Endodermal cell (in vitro differentiated cells): ENCODE measurements at regions not wholly inside any gene's neighbourhood (a gene's known extent, or its start where the extent isn't known, plus 50 kb on each side); places are given as distances from the start of the nearest gene placed in this dataset.
A peak's percentile ranks its signal among the peaks of the same experiment; 100 is the strongest.

ENCODE experiments used
- DNase-seq: peaks from one replicate; pipeline ENCODE4 v3.0.0-alpha.2; 2017
- H3K27ac ChIP-seq: 2 replicates; pipeline ENCODE4 v1.5.1; 2013; ENCODE audit warnings: mild to moderate bottlenecking, low read depth, low read length, moderate library complexity
- H3K27me3 ChIP-seq: 2 replicates; pipeline ENCODE4 v1.6.1; 2013; ENCODE audit warnings: mild to moderate bottlenecking, low read length, moderate library complexity; ENCODE audit not compliant: insufficient read depth, control insufficient read depth, poor library complexity, severe bottlenecking
- H3K36me3 ChIP-seq: 2 replicates; pipeline ENCODE4 v1.7.0; 2013; ENCODE audit warnings: mild to moderate bottlenecking, low read length, moderate library complexity; ENCODE audit not compliant: control insufficient read depth, insufficient read depth
- H3K4me1 ChIP-seq: one replicate; pipeline ENCODE4 v1.7.0; 2013; ENCODE audit warnings: low read length; ENCODE audit not compliant: control insufficient read depth, insufficient read depth
- H3K4me3 ChIP-seq: 2 replicates; pipeline ENCODE4 v1.5.1; 2013; ENCODE audit warnings: mild to moderate bottlenecking, low read length, moderate library complexity
- H3K9ac ChIP-seq: 2 replicates; pipeline ENCODE4 v1.6.1; 2013; ENCODE audit warnings: mild to moderate bottlenecking, low read length, moderate library complexity; ENCODE audit not compliant: poor library complexity, severe bottlenecking; ENCODE audit errors: extremely low read depth
- H3K9me3 ChIP-seq: 2 replicates; pipeline ENCODE4 v1.6.1; 2013; ENCODE audit warnings: mild to moderate bottlenecking, low read length, moderate library complexity; ENCODE audit not compliant: control insufficient read depth
- H3K27ac Mint-ChIP-seq: 2 replicates; pipeline ENCODE4 v1.8.0; 2020; ENCODE audit warnings: mixed read lengths
- H3K27me3 Mint-ChIP-seq: 2 replicates; pipeline ENCODE4 v1.8.0; 2021; ENCODE audit warnings: mild to moderate bottlenecking, mixed read lengths; ENCODE audit not compliant: insufficient read depth
- H3K36me3 Mint-ChIP-seq: 2 replicates; pipeline ENCODE4 v1.8.0; 2020; ENCODE audit warnings: low read depth, mixed read lengths
- H3K4me1 Mint-ChIP-seq: 2 replicates; pipeline ENCODE4 v1.8.0; 2020; ENCODE audit warnings: mixed read lengths
- H3K4me3 Mint-ChIP-seq: 2 replicates; pipeline ENCODE4 v1.8.0; 2020; ENCODE audit warnings: mild to moderate bottlenecking, moderate library complexity, mixed read lengths
- H3K9me3 Mint-ChIP-seq: 2 replicates; pipeline ENCODE4 v1.8.0; 2020; ENCODE audit warnings: mild to moderate bottlenecking, mixed read lengths
- WGBS, 2 experiments: methylation state at CpG; one replicate each; pipeline versions ENCODE4 v1.1.5 to v1.1.7; 2013; ENCODE audit warnings: missing lambda C conversion rate in 2 of 2, mixed read lengths in 1 of 2; ENCODE audit not compliant: insufficient coverage in 1 of 2, insufficient read length in 1 of 2; 5-methylcytosine and 5-hydroxymethylcytosine counted together
- TF ChIP-seq, protein P1 (sequence below): fragments of 200-600 bp; sonication (generic); conservative IDR thresholded peaks from 2 replicates; pipeline ENCODE4 v1.5.0; 2021; ENCODE audit warnings: antibody characterized with exemption, mild to moderate bottlenecking

GRCh38 chr13:26473571-26474230 is 83.8 kb upstream of the WASF3 start:
- TF ChIP-seq, protein P1, sequence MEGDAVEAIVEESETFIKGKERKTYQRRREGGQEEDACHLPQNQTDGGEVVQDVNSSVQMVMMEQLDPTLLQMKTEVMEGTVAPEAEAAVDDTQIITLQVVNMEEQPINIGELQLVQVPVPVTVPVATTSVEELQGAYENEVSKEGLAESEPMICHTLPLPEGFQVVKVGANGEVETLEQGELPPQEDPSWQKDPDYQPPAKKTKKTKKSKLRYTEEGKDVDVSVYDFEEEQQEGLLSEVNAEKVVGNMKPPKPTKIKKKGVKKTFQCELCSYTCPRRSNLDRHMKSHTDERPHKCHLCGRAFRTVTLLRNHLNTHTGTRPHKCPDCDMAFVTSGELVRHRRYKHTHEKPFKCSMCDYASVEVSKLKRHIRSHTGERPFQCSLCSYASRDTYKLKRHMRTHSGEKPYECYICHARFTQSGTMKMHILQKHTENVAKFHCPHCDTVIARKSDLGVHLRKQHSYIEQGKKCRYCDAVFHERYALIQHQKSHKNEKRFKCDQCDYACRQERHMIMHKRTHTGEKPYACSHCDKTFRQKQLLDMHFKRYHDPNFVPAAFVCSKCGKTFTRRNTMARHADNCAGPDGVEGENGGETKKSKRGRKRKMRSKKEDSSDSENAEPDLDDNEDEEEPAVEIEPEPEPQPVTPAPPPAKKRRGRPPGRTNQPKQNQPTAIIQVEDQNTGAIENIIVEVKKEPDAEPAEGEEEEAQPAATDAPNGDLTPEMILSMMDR, result no peak
- 83 to 92% methylated on average over 2 to 5 of the region's 5 CpGs for WGBS, 2 experiments
- Histone ChIP-seq H3K9ac (no peak overlapping the region), H3K9me3 (no peaks in the 10 kb centered on the region), H3K27ac (no peak overlapping the region), H3K4me1 (peaks cover 4% of the 10 kb centered on the region), H3K27me3 (no peaks in the 10 kb centered on the region), H3K4me3 (no peak overlapping the region), H3K36me3 (no peaks in the 10 kb centered on the region)
- DNase-seq, result peak; percentile 43
- Mint-ChIP-seq H3K9me3 (no peaks in the 10 kb centered on the region), H3K27ac (no peak overlapping the region), H3K36me3 (no peaks in the 10 kb centered on the region), H3K27me3 (no peaks in the 10 kb centered on the region), H3K4me3 (no peak overlapping the region), H3K4me1 (peaks cover 8% of the 10 kb centered on the region)

GRCh38 chr13:26474286-26474685 is 83.2 kb upstream of the WASF3 start:
- peak; percentile 56 for DNase-seq
- 89 to 95% methylated on average over 7 to 11 of the region's 11 CpGs for WGBS, 2 experiments
- Histone ChIP-seq H3K4me3 (no peak overlapping the region), H3K27me3 (no peaks in the 10 kb centered on the region), H3K36me3 (no peaks in the 10 kb centered on the region), H3K4me1 (peaks cover 4% of the 10 kb centered on the region), H3K27ac (no peak overlapping the region), H3K9ac (no peak overlapping the region), H3K9me3 (no peaks in the 10 kb centered on the region)
- no peaks in the 10 kb centered on the region for H3K36me3 Mint-ChIP-seq
- peaks cover 8% of the 10 kb centered on the region for H3K4me1 Mint-ChIP-seq
- no peak overlapping the region for H3K27ac Mint-ChIP-seq
- no peaks in the 10 kb centered on the region for H3K9me3 Mint-ChIP-seq
- H3K27me3 Mint-ChIP-seq, result no peaks in the 10 kb centered on the region
- TF ChIP-seq, protein P1, result no peak
- no peak overlapping the region for H3K4me3 Mint-ChIP-seq

DNA sequence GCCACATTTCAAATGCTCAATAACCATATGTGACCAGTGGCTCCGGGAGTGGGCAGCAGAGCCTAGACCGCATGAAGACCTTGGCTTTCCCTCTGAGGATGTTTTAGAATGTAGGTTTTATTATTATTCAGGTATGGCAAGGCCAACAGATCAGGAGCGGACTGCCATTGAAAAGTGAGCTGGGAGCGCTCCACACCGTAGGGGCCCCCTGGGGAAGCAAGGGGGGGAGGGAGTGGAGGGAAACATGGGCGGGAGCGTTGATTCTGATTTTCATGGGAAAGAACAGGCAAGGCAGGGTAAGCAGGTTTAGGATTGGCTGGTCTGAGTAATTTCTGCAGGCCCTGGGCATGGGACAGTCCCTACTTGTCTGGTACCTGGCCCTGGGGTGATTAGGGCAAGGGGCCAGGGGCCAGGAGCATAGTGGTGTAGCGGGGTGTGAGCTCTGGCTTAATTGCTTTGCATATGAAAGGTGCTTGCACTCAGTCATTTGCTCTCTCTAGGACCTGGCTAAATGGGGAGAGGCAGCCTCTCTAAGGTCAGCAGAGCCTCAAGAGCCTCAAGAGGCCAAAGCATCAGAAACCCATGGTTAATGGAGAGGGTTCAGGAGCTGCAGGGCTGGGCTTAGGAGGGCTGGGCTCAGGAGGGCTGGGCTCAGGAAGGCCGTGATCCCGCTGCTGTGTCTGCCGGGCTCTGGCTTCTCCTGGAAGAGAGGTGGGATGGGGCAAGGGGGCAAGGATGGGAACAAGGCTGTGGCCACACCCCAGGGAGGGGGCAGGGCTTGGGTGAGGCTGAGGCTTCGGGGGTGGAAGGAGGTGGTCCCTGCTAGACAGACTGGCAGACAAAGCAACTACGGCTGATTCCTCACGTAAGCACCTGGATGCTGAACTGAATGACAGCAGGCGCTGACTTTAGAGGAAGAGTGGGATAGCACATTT is 82.0 kb upstream of the WASF3 start:
- H3K4me1 ChIP-seq, result peaks cover 4% of the 10 kb centered on the region
- Mint-ChIP-seq H3K4me3 (peak overlapping the region; percentile 53), H3K9me3 (no peaks in the 10 kb centered on the region), H3K27me3 (no peaks in the 10 kb centered on the region), H3K27ac (peak overlapping the region; percentile 57), H3K4me1 (peaks cover 8% of the 10 kb centered on the region), H3K36me3 (no peaks in the 10 kb centered on the region)
- no peak overlapping the region for H3K9ac ChIP-seq
- H3K27me3 ChIP-seq, result no peaks in the 10 kb centered on the region
- TF ChIP-seq, protein P1, result no peak
- H3K9me3 ChIP-seq, result no peaks in the 10 kb centered on the region
- 28 to 45% methylated on average over 4 to 12 of the region's 15 CpGs for WGBS, 2 experiments
- peak overlapping the region; percentile 61 for H3K4me3 ChIP-seq
- H3K36me3 ChIP-seq, result no peaks in the 10 kb centered on the region
- peak; percentile 89 for DNase-seq
- H3K27ac ChIP-seq, result peak overlapping the region; percentile 24
